IMR-90 (cell line): ENCODE measurements at regions not wholly inside any gene's neighbourhood (a gene's known extent, or its start where the extent isn't known, plus 50 kb on each side); places are given as distances from the start of the nearest gene placed in this dataset.

Source experiments
- ATAC-seq: fragments of 200-7000 bp; cut with Tn5 transposase; 2 replicates; pipeline ENCODE4 v1.9.1; 2020; ENCODE audit warnings: low read depth, mild to moderate bottlenecking, moderate library complexity
- BruUV-seq: library from RNA; stranded (reverse); fragments of 400-500 nt; replicated peaks from 2 replicates; lab custom pipeline; 2021; lab: Mats Ljungman, UMichigan
- CTCF ChIA-PET: fragments of 300-600 bp; formaldehyde crosslinking; extraction: SDS; loops from one replicate; lab custom pipeline; 2021; ENCODE audit warnings: antibody characterized with exemption; lab: Yijun Ruan, JAX
- POLR2A ChIA-PET: fragments of 300-600 bp; sonication (Branson Sonifier 250); formaldehyde crosslinking; loops from one replicate; lab custom pipeline; 2022; ENCODE audit warnings: antibody characterized with exemption; ENCODE audit not compliant: unreplicated experiment; lab: Charles Lee
- DNase-seq: peaks from one replicate; pipeline ENCODE4 v3.0.0; 2013
- H2AFZ ChIP-seq: replicated peaks from 2 replicates; pipeline ENCODE3; 2013; ENCODE audit warnings: low read length, mild to moderate bottlenecking; ENCODE audit not compliant: poor library complexity
- H2AK5ac ChIP-seq: 2 replicates; pipeline ENCODE4 v1.6.1; 2013; ENCODE audit warnings: low read depth, low read length, inconsistent platforms
- H2AK9ac ChIP-seq: replicated peaks from 2 replicates; pipeline ENCODE3; 2013; ENCODE audit warnings: mild to moderate bottlenecking, low read depth, low read length, moderate library complexity; ENCODE audit not compliant: poor library complexity
- H2BK120ac ChIP-seq: 2 replicates; pipeline ENCODE4 v1.6.1; 2013; ENCODE audit warnings: low read depth, low read length, inconsistent platforms
- H2BK15ac ChIP-seq: 3 replicates; pipeline ENCODE4 v1.6.1; 2013; ENCODE audit warnings: low read depth, low read length, inconsistent platforms
- H2BK20ac ChIP-seq: 2 replicates; pipeline ENCODE4 v1.6.1; 2013; ENCODE audit warnings: low read depth, mild to moderate bottlenecking, inconsistent platforms, low read length, moderate library complexity
- H2BK5ac ChIP-seq: 2 replicates; pipeline ENCODE4 v1.6.1; 2013; ENCODE audit warnings: mild to moderate bottlenecking, low read depth, low read length, inconsistent platforms; ENCODE audit not compliant: poor library complexity, severe bottlenecking
- H3K14ac ChIP-seq: replicated peaks from 2 replicates; pipeline ENCODE4 v1.6.1; 2013; ENCODE audit warnings: low read depth, low read length, inconsistent platforms
- H3K18ac ChIP-seq: 2 replicates; pipeline ENCODE4 v1.6.1; 2013; ENCODE audit warnings: low read depth, low read length, control low read depth
- H3K23ac ChIP-seq: 2 replicates; pipeline ENCODE4 v1.6.1; 2013; ENCODE audit warnings: low read depth, low read length, inconsistent platforms
- H3K27ac ChIP-seq: 2 replicates; pipeline ENCODE4 v1.5.1; 2013; ENCODE audit warnings: mild to moderate bottlenecking, control low read depth, low read length; ENCODE audit not compliant: insufficient read depth
- H3K27me3 ChIP-seq: 2 replicates; pipeline ENCODE4 v1.6.1; 2013; ENCODE audit warnings: low read length; ENCODE audit not compliant: control insufficient read depth, insufficient read depth
- H3K36me3 ChIP-seq: 2 replicates; pipeline ENCODE4 v1.6.1; 2013; ENCODE audit warnings: low read length, mixed read lengths; ENCODE audit not compliant: control insufficient read depth, insufficient read depth
- H3K4ac ChIP-seq: 2 replicates; pipeline ENCODE4 v1.6.1; 2013; ENCODE audit warnings: low read depth, low read length, inconsistent platforms
- H3K4me1 ChIP-seq: 2 replicates; pipeline ENCODE4 v1.6.1; 2013; ENCODE audit warnings: low read length, mixed read lengths; ENCODE audit not compliant: control insufficient read depth, insufficient read depth
- H3K4me2 ChIP-seq: 2 replicates; pipeline ENCODE4 v1.6.1; 2013; ENCODE audit warnings: low read depth, mild to moderate bottlenecking, control low read depth, low read length, moderate library complexity
- H3K4me3 ChIP-seq: 2 replicates; pipeline ENCODE4 v1.5.1; 2013; ENCODE audit warnings: low read depth, mild to moderate bottlenecking, control low read depth, low read length, moderate library complexity; ENCODE audit not compliant: insufficient read depth
- H3K56ac ChIP-seq: 2 replicates; pipeline ENCODE4 v1.6.1; 2013; ENCODE audit warnings: low read length, inconsistent platforms; ENCODE audit not compliant: insufficient read depth; ENCODE audit errors: extremely low read depth
- H3K79me1 ChIP-seq, 2 experiments: 2 replicates each; pipeline ENCODE4 v1.6.1; 2013; ENCODE audit warnings: low read length in 2 of 2, inconsistent platforms in 1 of 2, low read depth in 1 of 2
- H3K9ac ChIP-seq: 2 replicates; pipeline ENCODE4 v1.6.1; 2013; ENCODE audit warnings: low read depth, low read length, control low read depth
- H3K9me1 ChIP-seq: 2 replicates; pipeline ENCODE4 v1.6.1; 2013; ENCODE audit warnings: low read length, inconsistent platforms; ENCODE audit not compliant: insufficient read depth
- H3K9me3 ChIP-seq: 2 replicates; pipeline ENCODE4 v1.6.1; 2013; ENCODE audit warnings: low read length; ENCODE audit not compliant: control insufficient read depth, insufficient read depth
- H4K20me1 ChIP-seq: 2 replicates; pipeline ENCODE4 v1.6.1; 2013; ENCODE audit warnings: low read length, inconsistent platforms; ENCODE audit not compliant: insufficient read depth
- H4K5ac ChIP-seq: 2 replicates; pipeline ENCODE4 v1.6.1; 2013; ENCODE audit warnings: mild to moderate bottlenecking, low read depth, low read length, control low read depth
- H4K8ac ChIP-seq, 2 experiments: 2 replicates each; pipeline ENCODE4 v1.6.1; 2013; ENCODE audit warnings: low read depth in 2 of 2, low read length in 2 of 2, control low read depth in 1 of 2, inconsistent platforms in 1 of 2
- H4K91ac ChIP-seq: 2 replicates; pipeline ENCODE4 v1.6.1; 2013; ENCODE audit warnings: low read depth, low read length, inconsistent platforms; ENCODE audit not compliant: insufficient read depth
- BHLHE40 ChIP-seq: fragments of 150-350 bp; IDR thresholded peaks from 2 replicates; pipeline ENCODE4 v1.6.1; 2016; ENCODE audit warnings: mild to moderate bottlenecking, low read depth, low read length
- CEBPB ChIP-seq: IDR thresholded peaks from 2 replicates; pipeline ENCODE4 v1.6.1; 2012; ENCODE audit warnings: low read depth, low read length, improper control_type of control experiment
- MAFK ChIP-seq: IDR thresholded peaks from 2 replicates; pipeline ENCODE4 v1.6.1; 2012; ENCODE audit warnings: low read depth, low read length, improper control_type of control experiment
- MAZ ChIP-seq: IDR thresholded peaks from 2 replicates; pipeline ENCODE4 v1.6.1; 2012; ENCODE audit warnings: low read depth, mild to moderate bottlenecking, low read length, improper control_type of control experiment, moderate library complexity, borderline replicate concordance
- MXI1 ChIP-seq: IDR thresholded peaks from 2 replicates; pipeline ENCODE4 v1.6.1; 2012; ENCODE audit warnings: low read depth, mild to moderate bottlenecking, low read length, moderate library complexity, borderline replicate concordance
- NFE2L2 ChIP-seq: fragments of 150-350 bp; IDR thresholded peaks from 2 replicates; pipeline ENCODE4 v1.6.1; 2016; ENCODE audit warnings: low read depth, mild to moderate bottlenecking, low read length
- RCOR1 ChIP-seq: IDR thresholded peaks from 2 replicates; pipeline ENCODE4 v1.6.1; 2012; ENCODE audit warnings: mild to moderate bottlenecking, low read length, improper control_type of control experiment; ENCODE audit not compliant: insufficient replicate concordance
- RFX5 ChIP-seq: IDR thresholded peaks from 2 replicates; pipeline ENCODE4 v1.8.0; 2012; ENCODE audit warnings: low read depth, mild to moderate bottlenecking, low read length, moderate library complexity
- SMC3 ChIP-seq: fragments of 150-350 bp; IDR thresholded peaks from 2 replicates; pipeline ENCODE4 v1.6.1; 2016; ENCODE audit warnings: low read depth, mild to moderate bottlenecking, antibody characterized with exemption, low read length, moderate library complexity
- WGBS, 2 experiments: methylation state at CpG; one replicate each; pipeline versions ENCODE4 v1.1.5 to v1.1.7; 2013; ENCODE audit warnings: missing lambda C conversion rate in 2 of 2; ENCODE audit not compliant: insufficient read length in 1 of 2; ENCODE audit errors: extremely low coverage in 2 of 2; 5-methylcytosine and 5-hydroxymethylcytosine counted together
- dilution Hi-C: fragments of 300-500 bp; cut with HindIII; formaldehyde crosslinking; loops from one replicate; pipeline ENCODE4 v1.14.3; 2018; ENCODE audit warnings: low sequenced_read_pairs; ENCODE audit not compliant: unreplicated experiment
- in situ Hi-C: fragments of 300-500 bp; cut with MboI; formaldehyde crosslinking; loops from 3 replicates; pipeline ENCODE4 v1.14.3; 2019; ENCODE audit warnings: low sequenced_read_pairs, inconsistent platforms, mixed read lengths
- intact Hi-C: fragments of 100-400 bp; cut with micrococcal nuclease; formaldehyde crosslinking; loops from 2 replicates; pipeline ENCODE4 v1.10.0; 2022
- TF ChIP-seq, protein P1 (sequence below): fragments of 150-350 bp; IDR thresholded peaks from 2 replicates; pipeline ENCODE4 v1.6.1; 2017; ENCODE audit warnings: mild to moderate bottlenecking, antibody characterized with exemption, low read length, low read depth

GRCh38 chr21:14632359-14632758, 86.2 kb upstream of the SAMSN1 start:
- POLR2A ChIA-PET, result no interaction called here
- no TSS peak for BruUV-seq
- Histone ChIP-seq H2AFZ (no peak overlapping the region), H3K4me2 (no peak overlapping the region), H4K5ac (no peak overlapping the region), H2AK9ac (no peak overlapping the region), H3K9ac (no peak overlapping the region), H2BK5ac (no peak overlapping the region), H3K4ac (no peak overlapping the region), H2BK15ac (no peak overlapping the region), H2BK120ac (no peak overlapping the region), H3K27ac (no peak overlapping the region), H3K23ac (no peak overlapping the region), H3K56ac (no peak overlapping the region), H3K14ac (no peak overlapping the region), H2AK5ac (no peak overlapping the region), H4K20me1 (no peaks in the 10 kb centered on the region), H2BK20ac (no peak overlapping the region), H3K18ac (no peak overlapping the region), H3K4me1 (no peaks in the 10 kb centered on the region), H4K91ac (no peak overlapping the region), H4K8ac (no peak overlapping the region), H3K79me1 (no peaks in the 10 kb centered on the region), H3K27me3 (no peaks in the 10 kb centered on the region), H3K36me3 (no peaks in the 10 kb centered on the region), H3K9me3 (no peaks in the 10 kb centered on the region; the same call in 1 of the 2 replicates), H3K4me3 (no peak overlapping the region), H3K9me1 (no peaks in the 10 kb centered on the region)
- in situ Hi-C loops, result no loop called here
- DNase-seq (no peak), ATAC-seq (no peak)
- dilution Hi-C loops, result no loop called here
- intact Hi-C loops, result no loop called here
- WGBS, 2 experiments, result no CpG with 5 or more reads among the region's 1 CpG
- CTCF ChIA-PET, result no interaction called here
- TF ChIP-seq MAFK (no peak), CEBPB (no peak), RFX5 (no peak), RCOR1 (no peak), SMC3 (no peak), MAZ (no peak), BHLHE40 (no peak), NFE2L2 (no peak), MXI1 (no peak)
- TF ChIP-seq, protein P1, sequence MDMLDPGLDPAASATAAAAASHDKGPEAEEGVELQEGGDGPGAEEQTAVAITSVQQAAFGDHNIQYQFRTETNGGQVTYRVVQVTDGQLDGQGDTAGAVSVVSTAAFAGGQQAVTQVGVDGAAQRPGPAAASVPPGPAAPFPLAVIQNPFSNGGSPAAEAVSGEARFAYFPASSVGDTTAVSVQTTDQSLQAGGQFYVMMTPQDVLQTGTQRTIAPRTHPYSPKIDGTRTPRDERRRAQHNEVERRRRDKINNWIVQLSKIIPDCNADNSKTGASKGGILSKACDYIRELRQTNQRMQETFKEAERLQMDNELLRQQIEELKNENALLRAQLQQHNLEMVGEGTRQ, result no peak
